GM12875 (cell line): ENCODE measurements at regions not wholly inside any gene's neighbourhood (a gene's known extent, or its start where the extent isn't known, plus 50 kb on each side); places are given as distances from the start of the nearest gene placed in this dataset.
"Not testable (repeated sequence)": the region's sequence is repeated elsewhere in the genome, so short reads cannot be mapped to it uniquely, and the experiment has no call there.

ENCODE experiments used
- H3K4me3 ChIP-seq: one replicate; pipeline ENCODE4 v1.5.1; 2011; ENCODE audit warnings: low read depth, low read length, control low read depth
- TF ChIP-seq, protein P1 (sequence below): IDR thresholded peaks from 2 replicates; pipeline ENCODE4 v1.5.1; 2011; ENCODE audit warnings: low read depth, mild to moderate bottlenecking, control low read depth, inconsistent platforms, low read length, moderate library complexity, borderline replicate concordance; ENCODE audit not compliant: insufficient read depth

DNA sequence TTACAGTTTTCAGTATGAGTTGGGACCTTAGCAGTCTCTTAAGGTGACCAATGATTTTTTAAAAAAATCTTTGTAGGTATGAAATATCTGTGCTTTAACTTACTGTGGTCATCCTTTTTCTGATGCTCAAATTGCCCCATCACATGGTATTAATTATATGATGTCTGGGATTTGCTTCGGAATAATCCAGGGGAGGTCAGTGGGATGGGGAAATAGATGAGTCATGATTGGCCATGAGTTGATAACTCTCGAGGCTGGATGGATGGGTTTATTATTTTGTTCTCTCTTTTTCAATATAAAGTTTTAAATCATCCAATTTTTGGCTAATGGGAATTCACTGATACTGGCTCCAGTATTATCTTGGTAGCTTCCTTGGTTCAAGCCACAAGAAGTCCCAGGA, 370.3 kb upstream of the TPM1 start:
- no peak overlapping the region for H3K4me3 ChIP-seq
- TF ChIP-seq, protein P1, sequence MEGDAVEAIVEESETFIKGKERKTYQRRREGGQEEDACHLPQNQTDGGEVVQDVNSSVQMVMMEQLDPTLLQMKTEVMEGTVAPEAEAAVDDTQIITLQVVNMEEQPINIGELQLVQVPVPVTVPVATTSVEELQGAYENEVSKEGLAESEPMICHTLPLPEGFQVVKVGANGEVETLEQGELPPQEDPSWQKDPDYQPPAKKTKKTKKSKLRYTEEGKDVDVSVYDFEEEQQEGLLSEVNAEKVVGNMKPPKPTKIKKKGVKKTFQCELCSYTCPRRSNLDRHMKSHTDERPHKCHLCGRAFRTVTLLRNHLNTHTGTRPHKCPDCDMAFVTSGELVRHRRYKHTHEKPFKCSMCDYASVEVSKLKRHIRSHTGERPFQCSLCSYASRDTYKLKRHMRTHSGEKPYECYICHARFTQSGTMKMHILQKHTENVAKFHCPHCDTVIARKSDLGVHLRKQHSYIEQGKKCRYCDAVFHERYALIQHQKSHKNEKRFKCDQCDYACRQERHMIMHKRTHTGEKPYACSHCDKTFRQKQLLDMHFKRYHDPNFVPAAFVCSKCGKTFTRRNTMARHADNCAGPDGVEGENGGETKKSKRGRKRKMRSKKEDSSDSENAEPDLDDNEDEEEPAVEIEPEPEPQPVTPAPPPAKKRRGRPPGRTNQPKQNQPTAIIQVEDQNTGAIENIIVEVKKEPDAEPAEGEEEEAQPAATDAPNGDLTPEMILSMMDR: no peak

DNA sequence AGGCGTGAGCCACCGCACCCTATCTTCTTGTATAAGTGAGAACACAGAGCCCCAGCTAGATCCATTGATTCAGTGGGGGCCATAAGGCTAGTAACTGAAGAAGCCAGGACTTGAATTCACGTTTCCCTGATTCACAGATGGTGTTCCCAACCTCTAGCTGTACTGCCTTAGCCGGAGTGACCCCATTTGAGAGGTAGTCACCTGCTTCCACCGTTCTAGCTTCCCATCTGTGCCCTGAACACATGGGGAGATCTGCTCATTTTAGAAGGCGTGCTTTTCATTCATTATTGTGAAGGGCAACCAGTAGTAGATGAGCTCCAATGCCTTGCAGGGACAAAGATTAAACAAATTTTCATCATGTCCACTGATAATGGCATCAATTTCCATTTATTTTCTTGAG, 365.7 kb upstream of the TPM1 start:
- TF ChIP-seq, protein P1: no peak
- H3K4me3 ChIP-seq: no peak overlapping the region

DNA sequence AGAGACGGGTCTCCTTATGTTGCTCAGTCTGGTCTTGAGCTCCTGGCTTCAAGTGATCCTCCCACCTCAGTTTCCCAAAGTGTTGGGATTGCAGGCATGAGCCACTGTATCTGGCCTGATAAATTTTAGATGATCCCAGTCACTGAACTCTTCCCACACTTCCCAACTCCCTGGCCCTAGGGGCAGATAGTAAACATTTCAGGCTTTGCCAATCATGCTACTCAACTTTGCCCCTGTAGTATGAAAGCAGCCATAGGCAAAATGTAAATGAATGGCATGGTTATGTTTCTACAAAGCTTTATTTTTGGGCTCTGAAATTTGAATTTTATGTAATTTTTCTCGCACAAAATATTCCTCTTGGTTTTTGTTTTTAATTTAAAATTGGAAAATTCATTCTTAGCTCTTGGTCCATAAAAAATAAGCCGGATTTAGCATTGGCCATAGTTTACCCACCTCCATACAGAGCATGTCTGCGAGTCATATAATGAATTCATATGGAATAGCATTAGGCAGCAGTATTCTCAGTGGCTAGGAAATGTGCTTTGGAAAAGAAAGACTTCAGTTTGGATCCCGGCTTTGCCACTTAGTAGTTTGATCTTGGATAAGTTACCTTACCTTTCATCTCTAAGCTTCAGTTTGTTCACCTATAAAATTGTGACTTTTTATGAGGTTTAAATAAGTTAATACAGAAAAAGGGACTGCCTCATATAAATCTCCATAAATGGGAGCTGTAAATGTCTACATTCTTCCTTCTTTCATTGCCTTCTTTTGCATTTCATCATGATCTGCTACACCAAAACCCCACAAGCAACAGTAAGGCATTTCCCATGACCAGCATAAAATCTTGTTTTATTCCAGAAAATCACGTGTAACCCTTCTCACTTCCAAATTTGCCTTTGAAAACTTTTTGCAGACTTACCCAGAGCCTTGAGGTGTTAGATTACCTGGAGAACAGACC, 360.3 kb upstream of the TPM1 start:
- TF ChIP-seq, protein P1: no peak
- no peak overlapping the region for H3K4me3 ChIP-seq

DNA sequence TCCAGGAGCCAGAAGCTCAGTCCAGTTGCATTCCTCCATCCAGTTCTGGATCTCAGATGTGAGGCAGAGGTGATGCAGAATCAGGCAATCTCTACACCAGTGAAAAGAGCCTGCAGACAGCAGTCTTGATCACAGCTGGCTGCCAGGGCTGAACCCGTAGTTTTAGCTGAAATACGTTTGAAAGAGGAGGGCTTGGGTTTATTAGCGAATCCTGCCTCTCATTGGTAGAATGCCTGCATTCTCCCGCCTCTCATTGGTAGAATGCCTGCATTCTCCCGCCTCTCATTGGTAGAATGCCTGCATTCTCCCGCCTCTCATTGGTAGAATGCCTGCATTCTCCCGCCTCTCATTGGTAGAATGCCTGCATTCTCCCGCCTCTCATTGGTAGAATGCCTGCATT, 359.4 kb upstream of the TPM1 start:
- H3K4me3 ChIP-seq: not testable (repeated sequence)

DNA sequence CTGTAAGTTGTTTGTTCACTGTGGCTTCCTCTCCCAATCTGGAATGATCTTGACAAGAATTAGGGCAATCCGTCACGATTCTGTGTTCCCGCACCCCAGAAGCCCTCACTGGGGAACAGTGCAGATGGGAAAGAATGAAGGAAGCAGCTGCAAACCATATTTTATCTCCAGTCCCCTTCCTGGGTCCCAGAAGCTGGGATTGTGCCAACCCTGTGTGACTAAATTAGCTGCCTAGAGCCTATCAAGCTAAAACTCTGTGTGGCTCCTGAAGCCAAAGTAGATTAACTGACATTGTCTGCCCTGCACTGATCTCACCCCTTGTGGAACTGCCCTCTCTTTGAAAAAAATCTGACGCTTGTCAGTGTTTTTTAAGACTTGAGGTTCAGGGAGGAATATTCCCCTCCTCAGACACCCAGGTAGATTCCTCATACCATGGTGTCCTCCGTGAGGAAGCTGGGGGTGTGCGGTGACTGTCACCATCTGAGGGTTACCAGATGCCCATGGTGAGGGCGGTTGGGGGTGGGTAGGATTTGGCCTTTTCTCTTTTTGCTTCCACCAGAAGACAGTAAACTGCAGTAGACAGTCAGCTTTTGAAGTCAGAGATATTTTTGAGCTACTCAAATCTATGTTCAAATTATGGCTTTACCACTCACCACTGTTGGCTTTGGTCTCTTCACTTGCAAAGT, 358.3 kb upstream of the TPM1 start:
- TF ChIP-seq, protein P1: no peak
- no peak overlapping the region for H3K4me3 ChIP-seq

DNA sequence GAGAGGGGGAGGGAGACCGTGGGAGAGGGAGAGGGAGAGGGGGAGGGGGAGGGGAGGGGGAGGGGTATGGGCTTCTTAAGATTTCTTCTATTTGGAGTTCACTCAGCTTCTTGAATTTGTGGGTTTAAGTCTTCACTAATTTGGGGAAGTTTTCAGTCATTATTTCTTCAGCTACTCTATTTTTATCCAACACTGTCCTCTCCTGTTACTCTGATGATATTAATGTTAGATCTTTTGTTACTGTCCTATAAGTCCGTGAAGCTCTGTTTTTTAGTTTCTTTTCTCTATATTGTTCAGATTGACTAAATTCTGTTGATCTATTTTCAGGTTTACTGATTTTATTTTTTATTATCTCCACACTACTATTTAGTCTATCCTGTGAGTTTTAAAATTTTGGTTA, 351.5 kb upstream of the TPM1 start:
- TF ChIP-seq, protein P1: no peak
- no peak overlapping the region for H3K4me3 ChIP-seq

DNA sequence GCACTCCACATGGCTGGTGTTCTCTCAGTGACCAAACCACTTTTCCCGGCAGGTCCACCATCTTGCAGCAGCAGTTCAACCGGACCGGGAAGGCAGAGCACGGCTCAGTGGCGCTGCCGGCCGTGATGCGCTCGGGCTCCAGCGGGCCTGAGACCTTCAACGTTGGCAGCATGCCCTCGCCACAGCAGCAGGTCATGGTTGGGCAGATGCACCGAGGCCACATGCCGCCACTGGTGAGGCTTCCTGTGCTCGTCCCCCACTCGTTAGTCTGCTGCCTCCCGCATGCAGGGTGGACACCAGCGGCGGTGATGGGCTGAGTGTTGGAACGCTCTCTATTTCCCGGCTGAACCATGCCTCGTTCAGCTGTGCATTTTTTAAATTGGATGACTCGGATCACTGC, 344.9 kb upstream of the TPM1 start:
- TF ChIP-seq, protein P1: no peak
- H3K4me3 ChIP-seq: no peak overlapping the region
